Neural cell (in vitro differentiated cells): ENCODE measurements at regions not wholly inside any gene's neighbourhood (a gene's known extent, or its start where the extent isn't known, plus 50 kb on each side); places are given as distances from the start of the nearest gene placed in this dataset.
A peak's percentile ranks its signal among the peaks of the same experiment; 100 is the strongest.
"Not testable (repeated sequence)": the region's sequence is repeated elsewhere in the genome, so short reads cannot be mapped to it uniquely, and the experiment has no call there.

Experiments used
- H2AFZ ChIP-seq: fragments of 200-600, 300-800 bp; sonication (generic), shearing (Covaris generic); 2 replicates; pipeline ENCODE4 v1.6.0; 2014; ENCODE audit warnings: low read depth, mild to moderate bottlenecking, antibody characterized with exemption, low read length, moderate library complexity
- H3F3A ChIP-seq: fragments of 200-600 bp; shearing (Covaris generic); 2 replicates; pipeline ENCODE4 v1.6.1; 2016; ENCODE audit warnings: mild to moderate bottlenecking, moderate library complexity, mixed read lengths, antibody characterized with exemption, low read length; ENCODE audit not compliant: insufficient read depth, poor library complexity, severe bottlenecking
- H3K27ac ChIP-seq: fragments of 200-600, 300-800 bp; sonication (generic), shearing (Covaris generic); 2 replicates; pipeline ENCODE4 v1.5.1; 2014; ENCODE audit warnings: mild to moderate bottlenecking, low read length, moderate library complexity
- H3K27me3 ChIP-seq: fragments of 300-800, 200-600 bp; sonication (generic), shearing (Covaris generic); 2 replicates; pipeline ENCODE4 v1.6.0; 2014; ENCODE audit warnings: mild to moderate bottlenecking, low read depth, low read length, moderate library complexity; ENCODE audit not compliant: insufficient read depth
- H3K36me3 ChIP-seq: fragments of 300-800, 200-600 bp; sonication (generic), shearing (Covaris generic); 2 replicates; pipeline ENCODE4 v1.5.1; 2014; ENCODE audit warnings: mild to moderate bottlenecking, antibody characterized with exemption, low read length, moderate library complexity; ENCODE audit not compliant: insufficient read depth
- H3K4me2 ChIP-seq: fragments of 300-800, 200-600 bp; sonication (generic), shearing (Covaris generic); 2 replicates; pipeline ENCODE4 v1.6.0; 2014; ENCODE audit warnings: mild to moderate bottlenecking, low read length
- H3K4me3 ChIP-seq: fragments of 300-800, 200-600 bp; sonication (generic), shearing (Covaris generic); 2 replicates; pipeline ENCODE4 v1.5.1; 2014; ENCODE audit warnings: mild to moderate bottlenecking, low read length, moderate library complexity
- H3K79me2 ChIP-seq: fragments of 200-600 bp; shearing (Covaris generic); replicated peaks from 2 replicates; pipeline ENCODE4 v1.6.0; 2014; ENCODE audit warnings: mild to moderate bottlenecking, low read length, moderate library complexity; ENCODE audit not compliant: insufficient read depth
- H3K9ac ChIP-seq: fragments of 300-800, 200-600 bp; sonication (generic), shearing (Covaris generic); 2 replicates; pipeline ENCODE4 v1.6.1; 2016; ENCODE audit warnings: mild to moderate bottlenecking, low read length, mixed read lengths
- H3K9me2 ChIP-seq: fragments of 200-600 bp; shearing (Covaris generic); 2 replicates; pipeline ENCODE4 v1.6.1; 2016; ENCODE audit warnings: mild to moderate bottlenecking, low read length, mixed read lengths; ENCODE audit not compliant: insufficient read depth
- H3K9me3 ChIP-seq: fragments of 200-600, 300-800 bp; sonication (generic), shearing (Covaris generic); 2 replicates; pipeline ENCODE4 v1.6.1; 2016; ENCODE audit warnings: mild to moderate bottlenecking, mixed run types, low read length, moderate library complexity, mixed read lengths
- H4K20me1 ChIP-seq: fragments of 200-600 bp; shearing (Covaris generic); 2 replicates; pipeline ENCODE4 v1.6.1; 2016; ENCODE audit warnings: mild to moderate bottlenecking, mixed run types; ENCODE audit not compliant: insufficient read depth
- CTCF ChIP-seq: fragments of 450-650 bp; IDR thresholded peaks from 2 replicates; pipeline ENCODE4 v1.5.1; 2014; ENCODE audit warnings: antibody characterized with exemption, mild to moderate bottlenecking, moderate library complexity; ENCODE audit not compliant: poor library complexity, severe bottlenecking
- EP300 ChIP-seq: fragments of 450-650 bp; conservative IDR thresholded peaks from 2 replicates; pipeline ENCODE4 v1.6.1; 2014; ENCODE audit warnings: antibody characterized with exemption, mild to moderate bottlenecking, moderate library complexity; ENCODE audit not compliant: poor library complexity, severe bottlenecking
- EZH2 ChIP-seq: fragments of 200-600, 300-800 bp; shearing (Covaris generic), sonication (generic); IDR thresholded peaks from 2 replicates; pipeline ENCODE4 v1.6.1; 2014; ENCODE audit warnings: antibody characterized with exemption, low read length, borderline replicate concordance, mild to moderate bottlenecking; ENCODE audit not compliant: insufficient read depth, poor library complexity, severe bottlenecking
- MXI1 ChIP-seq: fragments of 450-650 bp; conservative IDR thresholded peaks from 2 replicates; pipeline ENCODE4 v1.6.1; 2014; ENCODE audit warnings: antibody characterized with exemption, mild to moderate bottlenecking; ENCODE audit not compliant: poor library complexity, severe bottlenecking
- POLR2AphosphoS5 ChIP-seq: IDR thresholded peaks from 2 replicates; pipeline ENCODE4 v1.6.1; 2012
- RAD21 ChIP-seq: fragments of 450-650 bp; conservative IDR thresholded peaks from 2 replicates; pipeline ENCODE4 v1.6.1; 2014; ENCODE audit warnings: antibody characterized with exemption, mild to moderate bottlenecking, moderate library complexity
- REST ChIP-seq: IDR thresholded peaks from 2 replicates; pipeline ENCODE4 v1.6.1; 2012; ENCODE audit warnings: borderline replicate concordance
- SMC3 ChIP-seq: fragments of 450-650 bp; conservative IDR thresholded peaks from 2 replicates; pipeline ENCODE4 v1.6.1; 2014; ENCODE audit warnings: antibody characterized with exemption, mild to moderate bottlenecking, moderate library complexity; ENCODE audit not compliant: poor library complexity
- TAF1 ChIP-seq: IDR thresholded peaks from 2 replicates; pipeline ENCODE4 v1.6.1; 2012; ENCODE audit warnings: low read depth

GRCh38 chr17:33712120-33712519, 419.0 kb upstream of the ASIC2 start:
- Histone ChIP-seq H3K9ac (no peak overlapping the region), H3K27me3 (no peaks in the 10 kb centered on the region), H3K36me3 (no peaks in the 10 kb centered on the region), H2AFZ (no peak overlapping the region), H3K4me2 (no peak overlapping the region), H3K9me2 (no peaks in the 10 kb centered on the region), H4K20me1 (no peaks in the 10 kb centered on the region), H3K4me3 (no peak overlapping the region), H3K79me2 (no peaks in the 10 kb centered on the region), H3K9me3 (no peaks in the 10 kb centered on the region), H3F3A (no peaks in the 10 kb centered on the region), H3K27ac (no peak overlapping the region)
- TF ChIP-seq CTCF, result no peak
- TF ChIP-seq MXI1, result no peak
- no peak for TF ChIP-seq EZH2
- no peak for TF ChIP-seq POLR2AphosphoS5
- TF ChIP-seq EP300, result no peak
- no peak for TF ChIP-seq TAF1
- TF ChIP-seq SMC3, result no peak
- TF ChIP-seq REST, result no peak
- no peak for TF ChIP-seq RAD21

GRCh38 chr17:33716957-33717356, 423.9 kb upstream of the ASIC2 start:
- Histone ChIP-seq H3K9ac (no peak overlapping the region), H2AFZ (no peak overlapping the region), H3K9me2 (no peaks in the 10 kb centered on the region), H3K4me3 (no peak overlapping the region), H4K20me1 (no peaks in the 10 kb centered on the region), H3K27ac (peak overlapping the region; percentile 32), H3K79me2 (no peaks in the 10 kb centered on the region), H3K4me2 (no peak overlapping the region), H3F3A (no peaks in the 10 kb centered on the region), H3K9me3 (no peaks in the 10 kb centered on the region), H3K27me3 (no peaks in the 10 kb centered on the region), H3K36me3 (no peaks in the 10 kb centered on the region)
- TF ChIP-seq SMC3, result no peak
- TF ChIP-seq RAD21, result no peak
- peak; percentile 67 for TF ChIP-seq POLR2AphosphoS5
- TF ChIP-seq REST, result peak; percentile 54
- peak; percentile 87 for TF ChIP-seq EP300

DNA sequence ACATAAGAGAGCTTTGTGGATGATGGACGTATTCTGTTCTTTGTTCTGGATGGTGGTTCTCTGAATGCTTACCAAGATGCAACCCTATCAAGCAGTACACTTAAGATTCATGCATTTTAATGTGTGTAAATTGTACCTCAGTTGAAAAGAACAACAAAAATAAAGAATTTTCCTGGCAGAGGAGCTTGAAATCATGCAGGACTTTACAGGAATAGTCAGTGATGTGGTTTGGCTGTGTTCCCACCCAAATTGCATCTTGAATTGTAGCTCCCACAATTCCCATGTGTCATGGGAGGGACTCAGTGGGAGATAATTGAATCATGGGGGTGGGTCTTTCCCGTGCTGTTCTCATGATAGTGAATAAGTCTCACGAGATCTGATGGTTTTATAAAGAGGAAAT, 430.6 kb upstream of the ASIC2 start:
- H3K27me3 ChIP-seq, H4K20me1 ChIP-seq, H3K4me3 ChIP-seq, H3K9me2 ChIP-seq, H3K9me3 ChIP-seq, H3K79me2 ChIP-seq, H3F3A ChIP-seq, H2AFZ ChIP-seq, H3K36me3 ChIP-seq, H3K9ac ChIP-seq, H3K27ac ChIP-seq, H3K4me2 ChIP-seq: not testable (repeated sequence)
